K562 (cell line): ENCODE measurements at regions not wholly inside any gene's neighbourhood (a gene's known extent, or its start where the extent isn't known, plus 50 kb on each side); places are given as distances from the start of the nearest gene placed in this dataset.

Experiments
- ATAC-seq: fragments of 200-7000 bp; cut with Tn5 transposase; 3 replicates; pipeline ENCODE4 v1.9.1; 2020; ENCODE audit warnings: moderate library complexity
- BruUV-seq: library from RNA; stranded (reverse); fragments of 400-500 nt; replicated peaks from 2 replicates; lab custom pipeline; 2021; lab: Mats Ljungman, UMichigan
- CTCF ChIA-PET: fragments of 300-600 bp; formaldehyde crosslinking; extraction: SDS; loops from one replicate; lab custom pipeline; 2021; ENCODE audit warnings: low intra/inter-chr PET ratio; lab: Yijun Ruan, JAX
- POLR2A ChIA-PET: fragments of 300-600, 350-650 bp; sonication (Branson Sonifier 250); formaldehyde crosslinking; extraction: SDS; loops from one replicate; lab custom pipeline; 2021; ENCODE audit warnings: antibody characterized with exemption, inconsistent platforms; lab: Yijun Ruan, JAX
- DNase-seq, 4 experiments: peaks; one replicate each; pipeline versions ENCODE4 v3.0.0 to v3.0.0-alpha.2; 2011 to 2018; ENCODE audit warnings: low spot score in 3 of 4, mixed read lengths in 3 of 4; ENCODE audit errors: extremely low read depth in 1 of 4
- FAIRE-seq: peaks from 2 replicates; lab custom pipeline; 2011; peaks lifted over from hg19 to GRCh38; lab: Jason Lieb, UNC
- H2AFZ ChIP-seq: 2 replicates; pipeline ENCODE4 v1.6.0; 2011; ENCODE audit warnings: low read depth, low read length, control low read depth, inconsistent platforms
- H3K27ac ChIP-seq: fragments of 200-600 bp; 3 replicates; pipeline ENCODE4 v1.8.0; 2011; ENCODE audit warnings: low read depth, mild to moderate bottlenecking, control low read depth, inconsistent platforms, low read length, moderate library complexity, mixed read lengths; ENCODE audit errors: extremely low read depth
- H3K27me3 ChIP-seq, 2 experiments: fragments of 300-600 bp in 1 of 2; 2 replicates in 1 of 2; 3 replicates in 1 of 2; pipeline versions ENCODE4 v1.6.0 to v1.8.0; 2011; ENCODE audit warnings: inconsistent platforms in 2 of 2, low read length in 2 of 2, mild to moderate bottlenecking in 1 of 2, mixed read lengths in 1 of 2, moderate library complexity in 1 of 2; ENCODE audit not compliant: control insufficient read depth in 2 of 2, insufficient read depth in 2 of 2
- H3K36me3 ChIP-seq: fragments of 300-600 bp; 3 replicates; pipeline ENCODE4 v1.8.0; 2011; ENCODE audit warnings: mild to moderate bottlenecking, low read length, inconsistent platforms; ENCODE audit not compliant: control insufficient read depth, insufficient read depth
- H3K4me1 ChIP-seq, 2 experiments: fragments of 200-600 bp in 1 of 2; replicated peaks in 1 of 2; 2 replicates in 1 of 2; 3 replicates in 1 of 2; pipeline versions ENCODE4 v1.5.1 to v1.8.0; 2011; ENCODE audit warnings: inconsistent platforms in 2 of 2, low read length in 2 of 2, mild to moderate bottlenecking in 1 of 2, mixed read lengths in 1 of 2, moderate library complexity in 1 of 2; ENCODE audit not compliant: control insufficient read depth in 2 of 2, insufficient read depth in 2 of 2
- H3K4me2 ChIP-seq: 2 replicates; pipeline ENCODE4 v1.6.1; 2011; ENCODE audit warnings: low read length, control low read depth, inconsistent platforms, mixed read lengths; ENCODE audit not compliant: insufficient read depth
- H3K4me3 ChIP-seq: fragments of 200-600 bp; sonication (generic), shearing (Covaris generic); 2 replicates; pipeline ENCODE4 v1.5.1; 2016; ENCODE audit warnings: control low read depth, inconsistent platforms
- H3K79me2 ChIP-seq: fragments of 200-600 bp; 3 replicates; pipeline ENCODE4 v1.8.0; 2011; ENCODE audit warnings: low read length, inconsistent platforms; ENCODE audit not compliant: control insufficient read depth, insufficient read depth
- H3K9ac ChIP-seq, 2 experiments: 2 replicates each; pipeline versions ENCODE4 v1.6.0 to v1.6.1; 2011; ENCODE audit warnings: low read depth in 2 of 2, low read length in 2 of 2, control low read depth in 1 of 2, inconsistent platforms in 1 of 2, mild to moderate bottlenecking in 1 of 2, mixed read lengths in 1 of 2; ENCODE audit not compliant: insufficient read depth in 1 of 2
- H3K9me1 ChIP-seq: one replicate; pipeline ENCODE4 v1.6.0; 2011; ENCODE audit warnings: inconsistent platforms, mild to moderate bottlenecking, low read length, moderate library complexity; ENCODE audit not compliant: control insufficient read depth, insufficient read depth
- H3K9me3 ChIP-seq: replicated peaks from 2 replicates; pipeline ENCODE4 v1.5.1; 2011; ENCODE audit warnings: low read depth, low read length, inconsistent platforms; ENCODE audit not compliant: control insufficient read depth, insufficient read depth
- H4K20me1 ChIP-seq: replicated peaks from 2 replicates; pipeline ENCODE4 v1.6.1; 2011; ENCODE audit warnings: low read length, inconsistent platforms, mixed read lengths; ENCODE audit not compliant: control insufficient read depth, insufficient read depth
- BRF1 ChIP-seq: IDR thresholded peaks from 3 replicates; pipeline ENCODE4 v1.6.1; 2011; ENCODE audit warnings: borderline replicate concordance, mild to moderate bottlenecking; ENCODE audit not compliant: insufficient read length; ENCODE audit errors: extremely low read depth
- FOXA1 ChIP-seq: fragments of 450-650 bp; IDR thresholded peaks from 2 replicates; pipeline ENCODE4 v1.6.1; 2016; ENCODE audit warnings: mild to moderate bottlenecking, borderline replicate concordance
- MEF2D ChIP-seq: conservative IDR thresholded peaks from 2 replicates; pipeline ENCODE4 v1.6.1; 2016; ENCODE audit warnings: low read depth, missing genetic modification characterization, missing compliant biosample characterization
- PHF20 ChIP-seq: fragments of 450-650 bp; IDR thresholded peaks from 2 replicates; pipeline ENCODE4 v1.6.1; 2018; ENCODE audit not compliant: partially characterized antibody
- RBM25 ChIP-seq: fragments of 200-400 bp; formaldehyde crosslinking; IDR thresholded peaks from 2 replicates; pipeline ENCODE4 v1.6.1; 2018; ENCODE audit warnings: low read length, low read depth, moderate library complexity; ENCODE audit not compliant: severe bottlenecking
- STAG1 ChIP-seq: sonication (generic); formaldehyde crosslinking; IDR thresholded peaks from 2 replicates; pipeline ENCODE4 v1.5.0; 2020; ENCODE audit warnings: missing genetic modification reagents, borderline replicate concordance
- TEAD4 ChIP-seq, 2 experiments: sonication (generic) in 1 of 2; formaldehyde crosslinking in 1 of 2; IDR thresholded peaks; 2 replicates each; pipeline versions ENCODE4 v1.6.1 to v1.8.0; 2012 to 2022; ENCODE audit warnings: borderline replicate concordance in 1 of 2, inconsistent platforms in 1 of 2, low read length in 1 of 2, mild to moderate bottlenecking in 1 of 2, missing genetic modification reagents in 1 of 2
- TFAM ChIP-seq: fragments of 250-450 bp; sonication (Bioruptor Pico); conservative IDR thresholded peaks from 2 replicates; pipeline ENCODE4 v1.5.0; 2021; ENCODE audit warnings: mild to moderate bottlenecking, moderate library complexity
- XRCC5 ChIP-seq: fragments of 200-400 bp; formaldehyde crosslinking; IDR thresholded peaks from 2 replicates; pipeline ENCODE4 v1.6.1; 2017; ENCODE audit warnings: low read depth, mild to moderate bottlenecking, low read length
- ZNF140 ChIP-seq: fragments of 250-450 bp; sonication (Bioruptor Pico); IDR thresholded peaks from 2 replicates; pipeline ENCODE4 v1.8.0; 2021; ENCODE audit warnings: moderate library complexity, mild to moderate bottlenecking, inconsistent platforms
- ZNF212 ChIP-seq: fragments of 450-650 bp; formaldehyde crosslinking; IDR thresholded peaks from 2 replicates; pipeline ENCODE4 v1.4.0; 2020; ENCODE audit warnings: mild to moderate bottlenecking
- ZNF263 ChIP-seq: sonication (generic); formaldehyde crosslinking; IDR thresholded peaks from 2 replicates; pipeline ENCODE4 v1.8.0; 2022; ENCODE audit warnings: mild to moderate bottlenecking, missing genetic modification reagents, borderline replicate concordance
- ZNF324 ChIP-seq: fragments of 250-450 bp; sonication (Bioruptor Pico); IDR thresholded peaks from 2 replicates; pipeline ENCODE4 v1.4.0; 2020; ENCODE audit warnings: mild to moderate bottlenecking
- ZNF717 ChIP-seq: fragments of 250-450 bp; sonication (Bioruptor Pico); IDR thresholded peaks from 2 replicates; pipeline ENCODE4 v1.5.0; 2021
- WGBS: fragments of 100-300 bp; shearing (Covaris generic); methylation state at CpG from one replicate; pipeline ENCODE4 v1.1.6; 2016; ENCODE audit warnings: low coverage, mixed read lengths; ENCODE audit not compliant: insufficient coverage; ENCODE audit errors: missing lambda C conversion rate; 5-methylcytosine and 5-hydroxymethylcytosine counted together
- in situ Hi-C: fragments of 300-500 bp; cut with MboI; formaldehyde crosslinking; loops from 4 replicates; pipeline ENCODE4 v1.15.0; 2018; ENCODE audit warnings: inconsistent platforms, mixed read lengths
- intact Hi-C: fragments of 100-400 bp; cut with micrococcal nuclease; formaldehyde crosslinking; loops from 2 replicates; pipeline ENCODE4 v1.14.2; 2022
- TF ChIP-seq, protein P1 (sequence below): sonication (generic); formaldehyde crosslinking; IDR thresholded peaks from 2 replicates; pipeline ENCODE4 v1.8.0; 2022; ENCODE audit warnings: mild to moderate bottlenecking, missing genetic modification reagents

DNA sequence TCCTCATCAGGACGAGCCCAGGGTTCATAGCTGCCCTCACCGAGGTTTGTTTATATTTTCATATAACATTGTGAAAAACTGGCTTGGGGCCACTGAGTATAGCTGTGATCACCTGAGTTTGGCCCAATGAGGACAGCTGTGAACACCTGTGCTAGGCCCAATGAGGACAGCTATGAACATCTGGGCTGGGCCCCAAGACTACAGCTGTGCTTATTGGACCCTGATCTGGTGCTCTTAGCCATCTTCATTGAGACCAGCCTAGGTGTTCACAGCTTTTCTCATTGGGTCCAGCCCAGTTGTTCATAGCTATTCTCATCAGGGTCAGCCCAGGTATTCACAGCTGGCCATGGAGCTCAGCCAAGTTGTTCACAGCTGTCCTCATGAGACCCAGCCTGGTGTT lies 1167.3 kb downstream of the UQCRFS1 start (continued):
- TF ChIP-seq, protein P1, sequence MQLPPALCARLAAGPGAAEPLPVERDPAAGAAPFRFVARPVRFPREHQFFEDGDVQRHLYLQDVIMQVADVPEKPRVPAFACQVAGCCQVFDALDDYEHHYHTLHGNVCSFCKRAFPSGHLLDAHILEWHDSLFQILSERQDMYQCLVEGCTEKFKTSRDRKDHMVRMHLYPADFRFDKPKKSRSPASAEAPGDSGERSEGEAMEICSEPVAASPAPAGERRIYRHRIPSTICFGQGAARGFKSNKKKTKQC (CRISPR knock-in tag), result no peak
- TF ChIP-seq MEF2D (tag), result no peak

DNA sequence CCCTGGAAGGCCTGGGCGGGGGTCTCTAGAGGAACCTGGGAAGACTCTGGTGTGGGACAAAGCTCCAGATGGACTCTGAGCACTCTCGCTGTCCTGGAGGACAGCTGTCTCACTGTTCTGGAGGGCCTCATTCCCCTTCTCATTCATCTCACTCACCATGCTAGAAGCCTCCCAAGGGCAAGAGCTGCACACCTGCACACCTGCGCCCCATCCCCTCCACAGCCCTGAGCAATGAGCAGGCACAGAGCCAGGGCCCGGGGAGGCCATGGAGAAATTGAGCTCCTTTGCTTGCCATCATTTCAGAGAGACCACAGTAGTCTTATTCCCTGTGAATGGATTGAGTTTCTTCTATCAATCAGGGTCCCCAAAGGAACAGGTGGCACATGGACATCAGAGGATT lies 1168.5 kb downstream of the UQCRFS1 start:
- Histone ChIP-seq H3K9me3 (no peaks in the 10 kb centered on the region), H3K4me1 (no peaks in the 10 kb centered on the region), H2AFZ (no peak overlapping the region), H3K9ac (no peak overlapping the region), H3K27me3 (no peaks in the 10 kb centered on the region), H4K20me1 (no peaks in the 10 kb centered on the region), H3K27ac (no peak overlapping the region), H3K9me1 (no peaks in the 10 kb centered on the region), H3K4me2 (no peak overlapping the region), H3K36me3 (no peaks in the 10 kb centered on the region), H3K79me2 (no peaks in the 10 kb centered on the region)
- ChIA-PET CTCF (no interaction called here), POLR2A (no interaction called here)
- no peak for FAIRE-seq
- DNase-seq, result no peak
- no TSS peak for BruUV-seq
- 0% methylated on average over 4 of the region's 4 CpGs for WGBS
- intact Hi-C loops, result no loop called here
- ATAC-seq, result no peak
- in situ Hi-C loops, result no loop called here
- TF ChIP-seq TEAD4 (IDR thresholded peaks at IDR 0.05; ENCODE audit: low read length) (no peak), TEAD4 (CRISPR knock-in tag; IDR thresholded peaks at IDR 0.05; ENCODE audit: borderline replicate concordance) (no peak), PHF20 (no peak), BRF1 (no peak), FOXA1 (no peak), ZNF263 (no peak), ZNF717 (CRISPR knock-in tag) (no peak), TFAM (CRISPR knock-in tag) (no peak), STAG1 (CRISPR knock-in tag) (no peak), XRCC5 (no peak), ZNF140 (CRISPR knock-in tag) (no peak), ZNF324 (CRISPR knock-in tag) (no peak), RBM25 (no peak), ZNF212 (CRISPR knock-in tag) (no peak)
- TF ChIP-seq, all 486 proteins: peak for 0
- no peak overlapping the region for H3K4me3 ChIP-seq
